ENCODE measurements at regions not wholly inside any gene's neighbourhood (a gene's known extent, or its start where the extent isn't known, plus 50 kb on each side); places are given as distances from the start of the nearest gene placed in this dataset.

GRCh38 chr6:114436691-114437090, 93.9 kb upstream of the HS3ST5 start:
- intact Hi-C loops (cut with micrococcal nuclease) (no loop called here), dilution Hi-C loops (cut with MboI; ENCODE audit: extremely low pct_ligation_motif_present, low sequenced_read_pairs) (no loop called here)
- no peak for TF ChIP-seq EZH2 (IDR thresholded peaks at IDR 0.05; ENCODE audit: borderline replicate concordance, low read depth, low read length, severe bottlenecking)
- no peak for TF ChIP-seq MYC (IDR thresholded peaks at IDR 0.05; ENCODE audit: low read depth, low read length)
- TF ChIP-seq GATA2 (IDR thresholded peaks at IDR 0.05; ENCODE audit: insufficient read depth, insufficient read length, low read depth, low read length), result no peak
- TF ChIP-seq POLR2A (IDR thresholded peaks at IDR 0.05; ENCODE audit: low read depth, low read length), result no peak
- TF ChIP-seq MAX (IDR thresholded peaks at IDR 0.05; ENCODE audit: insufficient read depth, insufficient read length), result no peak
- no peak for TF ChIP-seq JUN (IDR thresholded peaks at IDR 0.05; ENCODE audit: borderline replicate concordance, insufficient read depth, insufficient read length, low read depth)
- TF ChIP-seq FOS (IDR thresholded peaks at IDR 0.05; ENCODE audit: borderline replicate concordance, insufficient read depth, low read length), result no peak
- TF ChIP-seq POLR2AphosphoS5 (IDR thresholded peaks at IDR 0.05; ENCODE audit: insufficient read depth, low read depth, low read length), result no peak
- no peak for TF ChIP-seq CTCF (IDR thresholded peaks at IDR 0.05; ENCODE audit: extremely low read depth in 1 of 2, insufficient read depth in 1 of 2, low read depth in 1 of 2, low read length in 2 of 2)
- Histone ChIP-seq H3K27ac (ENCODE audit: insufficient read depth, low read depth, low read length) (no peak overlapping the region), H3K4me3 (replicated peaks in 1 of 3; ENCODE audit: insufficient read depth in 1 of 3, low read depth in 1 of 3, low read length in 3 of 3) (no peak overlapping the region), H3K4me2 (ENCODE audit: insufficient read depth, low read length) (no peak overlapping the region), H3K36me3 (ENCODE audit: control insufficient read depth in 2 of 2, extremely low read depth in 1 of 2, insufficient read depth in 2 of 2, low read length in 2 of 2) (no peaks in the 10 kb centered on the region), H3K79me2 (ENCODE audit: control insufficient read depth, insufficient read depth, low read length) (no peaks in the 10 kb centered on the region), H4K20me1 (replicated peaks; ENCODE audit: control insufficient read depth, extremely low read depth, insufficient read depth, low read length) (no peaks in the 10 kb centered on the region), H3K4me1 (ENCODE audit: control insufficient read depth, extremely low read depth, insufficient read depth, low read length) (no peaks in the 10 kb centered on the region), H3K9me3 (replicated peaks; ENCODE audit: control insufficient read depth, insufficient read depth, low read length) (peaks cover 2% of the 10 kb centered on the region), H3K27me3 (ENCODE audit: control insufficient read depth in 2 of 2, insufficient read depth in 2 of 2, low read length in 2 of 2) (no peaks in the 10 kb centered on the region), H3K9ac (replicated peaks; ENCODE audit: extremely low read depth, insufficient read depth, low read length) (no peak overlapping the region), H3K9me1 (replicated peaks; ENCODE audit: control insufficient read depth, extremely low read depth, insufficient read depth, low read length) (no peaks in the 10 kb centered on the region), H2AFZ (ENCODE audit: low read depth, low read length) (no peak overlapping the region)
- FAIRE-seq (no peak), DNase-seq (ENCODE audit: low read depth, low spot score) (no peak)
- ChIA-PET POLR2A (no interaction called here), CTCF (no interaction called here)
- BruUV-seq (replicated peaks), result no TSS peak
